Testis (tissue), 2 donors: ENCODE measurements at regions not wholly inside any gene's neighbourhood (a gene's known extent, or its start where the extent isn't known, plus 50 kb on each side); places are given as distances from the start of the nearest gene placed in this dataset.

Experiments used
- CTCF ChIP-seq, 3 experiments: fragments of 450-650 bp in 2 of 3; fragments of 200-600 bp in 1 of 3; sonication (generic) in 1 of 3; IDR thresholded peaks; one replicate each; pipeline ENCODE4 v1.5.1; 2016 to 2019; ENCODE audit warnings: antibody characterized with exemption in 3 of 3, mild to moderate bottlenecking in 2 of 3, moderate library complexity in 1 of 3
- POLR2A ChIP-seq: fragments of 450-650 bp; IDR thresholded peaks from one replicate; pipeline ENCODE4 v1.6.1; 2017; ENCODE audit warnings: antibody characterized with exemption, mild to moderate bottlenecking, moderate library complexity

DNA sequence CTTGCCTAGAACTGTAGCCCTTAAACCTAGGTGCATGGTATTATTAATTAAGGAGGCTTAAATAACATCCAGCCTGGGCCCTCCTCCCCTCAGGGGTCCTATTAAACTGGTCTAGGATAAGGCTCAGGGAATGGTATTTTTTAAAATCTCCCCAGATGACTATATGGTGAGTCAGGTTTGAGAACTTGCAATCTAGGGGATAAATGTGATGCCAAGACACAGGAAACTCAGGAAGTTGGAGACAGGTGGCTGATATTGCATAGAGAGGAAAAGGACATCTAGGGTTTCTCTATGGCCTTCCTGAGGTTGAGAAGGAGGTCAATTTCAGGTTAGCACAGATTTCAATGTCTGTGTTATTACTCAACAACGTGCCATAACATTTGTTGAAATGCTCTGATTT, 581.0 kb downstream of the TLE1 start:
- TF ChIP-seq POLR2A (no peak), CTCF (IDR thresholded peaks at IDR 0.05) (no peak)
